ENCODE measurements at regions not wholly inside any gene's neighbourhood (a gene's known extent, or its start where the extent isn't known, plus 50 kb on each side); places are given as distances from the start of the nearest gene placed in this dataset.

DNA sequence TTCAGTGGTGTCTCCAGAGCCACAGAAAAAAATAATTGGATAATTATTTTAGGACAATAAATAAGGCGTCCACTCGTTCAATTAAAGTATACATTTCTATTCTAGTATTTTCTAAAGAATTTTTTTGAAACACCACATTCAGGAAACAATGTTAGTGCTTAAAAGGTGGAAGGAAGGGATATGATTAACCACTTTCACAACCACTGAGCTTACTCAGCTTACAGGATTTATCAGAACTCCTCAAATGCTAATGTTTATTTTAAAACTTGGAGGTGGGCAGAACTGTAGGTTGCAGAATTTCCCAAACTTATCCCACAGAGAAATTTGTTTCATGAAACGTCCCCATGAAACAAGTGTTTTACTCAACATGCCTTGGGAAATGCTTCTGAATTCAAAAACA is 54.3 kb upstream of the MAGEB2 start:
- no peaks in the 10 kb centered on the region for H3K27me3 ChIP-seq (ENCODE audit: control insufficient read depth, insufficient read depth, low read length)
- no peaks in the 10 kb centered on the region for H3K9me3 ChIP-seq (ENCODE audit: control insufficient read depth, insufficient read depth, low read depth, low read length)
- DNase-seq (ENCODE audit: low read depth in 2 of 2), result peak in 1 of 2 donors; percentile 21
- H4K20me1 ChIP-seq (ENCODE audit: control insufficient read depth, extremely low read depth, insufficient read depth, low read length), result no peaks in the 10 kb centered on the region
- H3K4me2 ChIP-seq (ENCODE audit: extremely low read depth, insufficient read depth, low read length), result no peak overlapping the region
- H3K36me3 ChIP-seq (ENCODE audit: control insufficient read depth, insufficient read depth, low read length), result no peaks in the 10 kb centered on the region
- no peaks in the 10 kb centered on the region for H3K4me1 ChIP-seq (ENCODE audit: control insufficient read depth, extremely low read depth, insufficient read depth, low read length)
- H3K4me3 ChIP-seq (replicated peaks in 1 of 4; ENCODE audit: control extremely low read depth in 1 of 4, insufficient read depth in 1 of 4, low read depth in 3 of 4, low read length in 4 of 4), result no peak overlapping the region
- no peaks in the 10 kb centered on the region for H3K79me2 ChIP-seq (ENCODE audit: control insufficient read depth, insufficient read depth, low read length)
- H3K27ac ChIP-seq (ENCODE audit: insufficient read depth, low read length), result no peak overlapping the region
- H2AFZ ChIP-seq (ENCODE audit: low read length), result no peak overlapping the region
- TF ChIP-seq, protein P1, sequence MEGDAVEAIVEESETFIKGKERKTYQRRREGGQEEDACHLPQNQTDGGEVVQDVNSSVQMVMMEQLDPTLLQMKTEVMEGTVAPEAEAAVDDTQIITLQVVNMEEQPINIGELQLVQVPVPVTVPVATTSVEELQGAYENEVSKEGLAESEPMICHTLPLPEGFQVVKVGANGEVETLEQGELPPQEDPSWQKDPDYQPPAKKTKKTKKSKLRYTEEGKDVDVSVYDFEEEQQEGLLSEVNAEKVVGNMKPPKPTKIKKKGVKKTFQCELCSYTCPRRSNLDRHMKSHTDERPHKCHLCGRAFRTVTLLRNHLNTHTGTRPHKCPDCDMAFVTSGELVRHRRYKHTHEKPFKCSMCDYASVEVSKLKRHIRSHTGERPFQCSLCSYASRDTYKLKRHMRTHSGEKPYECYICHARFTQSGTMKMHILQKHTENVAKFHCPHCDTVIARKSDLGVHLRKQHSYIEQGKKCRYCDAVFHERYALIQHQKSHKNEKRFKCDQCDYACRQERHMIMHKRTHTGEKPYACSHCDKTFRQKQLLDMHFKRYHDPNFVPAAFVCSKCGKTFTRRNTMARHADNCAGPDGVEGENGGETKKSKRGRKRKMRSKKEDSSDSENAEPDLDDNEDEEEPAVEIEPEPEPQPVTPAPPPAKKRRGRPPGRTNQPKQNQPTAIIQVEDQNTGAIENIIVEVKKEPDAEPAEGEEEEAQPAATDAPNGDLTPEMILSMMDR (conservative IDR thresholded peaks at IDR 0.05 in 1 of 2, IDR thresholded peaks at IDR 0.05 in 1 of 2; ENCODE audit: low read depth in 1 of 2, low read length in 2 of 2), result no peak
- TF ChIP-seq EZH2 (IDR thresholded peaks at IDR 0.05; ENCODE audit: low read length, missing control alignments), result no peak
- H3K9ac ChIP-seq (ENCODE audit: insufficient read depth, low read length), result no peak overlapping the region

All from fibroblast of lung (primary cell).